Cardiac septum (tissue), 1 donor: ENCODE measurements at regions not wholly inside any gene's neighbourhood (a gene's known extent, or its start where the extent isn't known, plus 50 kb on each side); places are given as distances from the start of the nearest gene placed in this dataset.

Source experiments
- DNase-seq: peaks from one replicate; pipeline ENCODE4 v3.0.0-alpha.2; 2020; ENCODE audit warnings: low spot score
- intact Hi-C: fragments of 100-400 bp; cut with DNase I; formaldehyde crosslinking; loops from one replicate; pipeline ENCODE4 v1.14.0; 2022
- donor health status: DM: no; HTN: no; CAD: no.

GRCh38 chr22:44391481-44392445 is 79.0 kb upstream of the SHISAL1 start:
- DNase-seq: peak; percentile 58
- intact Hi-C loops: no loop called here

GRCh38 chr22:44391015-44391414 is 78.3 kb upstream of the SHISAL1 start:
- intact Hi-C loops: no loop called here
- peak; percentile 24 for DNase-seq

GRCh38 chr22:44390613-44390970 is 77.8 kb upstream of the SHISAL1 start:
- no peak for DNase-seq

GRCh38 chr22:44389926-44390612 is 77.3 kb upstream of the SHISAL1 start:
- intact Hi-C loops: no loop called here

More at GRCh38 chr22:44390613-44390970, 77.8 kb upstream of the SHISAL1 start:
- intact Hi-C loops: no loop called here

GRCh38 chr22:44389181-44389580 is 76.4 kb upstream of the SHISAL1 start:
- peak; percentile 60 for DNase-seq
- intact Hi-C loops: no loop called here

More at GRCh38 chr22:44389926-44390612, 77.3 kb upstream of the SHISAL1 start:
- DNase-seq: peak; percentile 43

GRCh38 chr22:44387486-44387885 is 74.7 kb upstream of the SHISAL1 start:
- intact Hi-C loops: no loop called here
- DNase-seq: peak; percentile 31

GRCh38 chr22:44386386-44387035 is 73.8 kb upstream of the SHISAL1 start:
- peak; percentile 62 for DNase-seq

GRCh38 chr22:44385781-44386180 is 73.0 kb upstream of the SHISAL1 start:
- peak; percentile 53 for DNase-seq
- intact Hi-C loops: no loop called here

More at GRCh38 chr22:44386386-44387035, 73.8 kb upstream of the SHISAL1 start:
- intact Hi-C loops: no loop called here

- peak; percentile 47 for DNase-seq
- intact Hi-C loops: no loop called here
These were observed 72.5 kb upstream of the SHISAL1 start for GRCh38 chr22:44385296-44385610.

GRCh38 chr22:44384563-44385295 is 72.0 kb upstream of the SHISAL1 start:
- peak; percentile 43 for DNase-seq
- intact Hi-C loops: no loop called here

GRCh38 chr22:44383652-44384562 is 71.2 kb upstream of the SHISAL1 start:
- intact Hi-C loops: no loop called here
- DNase-seq: peak; percentile 65

- peak; percentile 29 for DNase-seq
- intact Hi-C loops: no loop called here
These were observed 70.4 kb upstream of the SHISAL1 start for GRCh38 chr22:44383064-44383575.

GRCh38 chr22:44382116-44383038 is 69.6 kb upstream of the SHISAL1 start:
- intact Hi-C loops: no loop called here
- DNase-seq: peak; percentile 76

- intact Hi-C loops: no loop called here
- DNase-seq: peak; percentile 62
These were observed 69.0 kb upstream of the SHISAL1 start for GRCh38 chr22:44381761-44382115.

GRCh38 chr22:44380756-44381486 is 68.2 kb upstream of the SHISAL1 start:
- intact Hi-C loops: no loop called here
- DNase-seq: peak; percentile 68

- peak; percentile 9 for DNase-seq
- intact Hi-C loops: no loop called here
These were observed 67.3 kb upstream of the SHISAL1 start for GRCh38 chr22:44379817-44380755.
